KG1 (cell line): ENCODE measurements at regions not wholly inside any gene's neighbourhood (a gene's known extent, or its start where the extent isn't known, plus 50 kb on each side); places are given as distances from the start of the nearest gene placed in this dataset.
A peak's percentile ranks its signal among the peaks of the same experiment; 100 is the strongest.
"Not testable (repeated sequence)": the region's sequence is repeated elsewhere in the genome, so short reads cannot be mapped to it uniquely, and the experiment has no call there.

ENCODE experiments used
- DNase-seq: peaks from one replicate; lab custom pipeline; 2025; lab: John Stamatoyannopoulos, UW

DNA sequence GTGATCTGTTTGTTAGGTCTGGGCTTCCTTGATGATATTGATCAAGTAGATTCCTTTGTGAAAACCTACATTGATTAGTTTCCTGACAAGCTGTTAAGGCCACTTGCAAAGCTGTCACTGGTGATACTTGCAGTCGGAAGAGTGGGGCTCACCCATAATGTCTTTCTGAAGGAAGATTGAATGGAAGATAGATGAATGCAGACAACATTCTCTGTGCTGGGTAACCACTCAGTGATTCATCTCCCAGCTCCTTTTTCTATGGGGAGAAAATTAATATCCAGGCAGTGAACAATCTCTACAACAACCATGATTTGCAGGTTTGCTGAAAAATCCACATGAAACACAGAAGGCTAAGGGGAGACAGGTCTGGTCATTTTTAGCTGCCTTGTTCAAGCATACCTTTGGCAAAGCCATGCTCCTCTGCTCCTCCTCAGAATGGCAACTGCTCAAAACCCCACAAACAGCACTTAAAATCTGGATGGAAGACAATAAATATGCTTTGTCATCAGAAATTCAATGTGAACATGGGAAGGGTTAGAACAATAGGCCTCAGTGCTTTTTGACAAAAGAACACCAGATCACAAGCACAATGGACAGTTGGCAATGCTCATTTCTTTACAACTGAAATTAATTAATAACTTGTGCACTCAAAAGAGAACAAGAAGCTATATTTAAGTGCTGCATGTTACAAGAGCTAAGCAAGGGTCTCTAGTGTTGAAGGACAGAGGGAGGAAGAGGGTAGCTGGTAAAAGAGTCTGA is 495.4 kb downstream of the TOX3 start:
- DNase-seq, result no peak

DNA sequence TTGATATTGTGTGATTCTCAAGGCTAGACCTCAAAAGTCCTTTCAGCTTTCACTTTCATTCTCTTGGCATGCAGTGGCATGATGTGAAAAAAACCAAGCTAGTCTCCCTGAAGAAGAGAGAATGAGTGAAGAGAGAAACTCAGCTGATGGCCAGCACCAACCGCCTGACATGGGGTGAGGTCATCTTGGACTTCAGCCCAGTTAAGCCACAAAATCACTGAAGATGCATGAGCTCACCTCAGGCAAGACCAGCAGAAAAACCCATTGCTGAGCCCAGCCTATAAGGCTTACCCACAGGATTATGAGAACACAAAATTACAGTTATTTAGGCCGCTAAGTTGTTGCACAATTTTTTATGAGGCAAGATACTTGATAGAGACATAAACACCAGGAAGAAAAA is 496.5 kb downstream of the TOX3 start:
- DNase-seq, result no peak

GRCh38 chr16:52035436-52035835 is 511.5 kb downstream of the TOX3 start:
- no peak for DNase-seq

DNA sequence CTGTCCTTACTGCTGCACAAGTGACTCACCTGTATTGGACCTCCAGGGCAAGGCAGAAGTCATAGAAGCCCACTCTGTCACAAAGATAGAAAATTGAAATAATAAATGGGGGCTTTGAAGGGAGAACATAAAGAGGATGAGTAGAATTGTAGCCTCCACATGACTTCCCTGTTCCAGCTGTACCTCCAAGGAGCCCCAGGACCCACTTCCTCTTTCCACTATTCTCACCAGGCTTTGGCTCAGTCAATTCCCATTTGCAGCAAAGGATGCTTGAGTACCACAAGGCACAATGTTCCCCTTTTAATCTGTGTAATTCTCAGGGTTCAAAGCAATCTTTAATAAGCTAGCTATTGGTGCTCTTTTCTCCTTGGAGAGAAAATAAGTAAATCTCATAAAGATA is 512.1 kb downstream of the TOX3 start:
- no peak for DNase-seq

DNA sequence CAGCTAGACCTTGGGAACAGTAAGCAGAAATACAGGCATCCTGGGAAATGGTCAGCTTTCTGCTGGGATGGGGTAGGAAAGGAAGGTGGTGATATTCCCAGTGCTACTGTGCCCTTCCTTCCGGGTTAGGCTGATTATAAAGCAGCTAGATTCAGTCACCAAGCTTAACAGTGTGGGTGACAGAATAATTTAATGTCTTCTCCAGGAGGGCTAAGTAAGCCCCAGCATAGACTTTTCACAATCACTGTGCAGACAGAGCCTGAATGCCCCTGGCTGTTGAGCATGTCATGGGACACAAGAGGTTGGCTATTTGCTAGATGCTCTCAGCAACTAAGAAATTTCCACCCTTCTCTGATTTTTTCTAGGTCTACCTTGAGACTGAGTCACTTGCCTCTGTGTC is 513.0 kb downstream of the TOX3 start:
- no peak for DNase-seq

DNA sequence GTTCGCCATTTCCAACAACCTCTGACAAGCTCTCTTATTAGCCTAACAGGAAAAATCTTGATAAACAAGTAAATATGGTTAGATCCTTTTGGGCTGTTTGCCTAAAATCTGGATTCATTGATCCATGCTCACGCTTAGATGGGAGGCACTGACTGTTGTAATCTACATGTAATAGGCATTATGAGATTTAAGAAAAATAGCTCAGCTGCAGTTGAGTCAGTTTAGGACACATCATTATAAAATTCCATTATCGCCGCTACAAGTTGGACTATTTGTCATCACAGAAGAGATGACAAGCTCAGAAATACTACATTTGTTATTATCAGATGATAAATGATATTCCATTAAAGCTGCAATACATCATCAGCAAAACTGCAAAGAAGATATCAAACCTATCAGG is 524.0 kb downstream of the TOX3 start:
- DNase-seq, result no peak

DNA sequence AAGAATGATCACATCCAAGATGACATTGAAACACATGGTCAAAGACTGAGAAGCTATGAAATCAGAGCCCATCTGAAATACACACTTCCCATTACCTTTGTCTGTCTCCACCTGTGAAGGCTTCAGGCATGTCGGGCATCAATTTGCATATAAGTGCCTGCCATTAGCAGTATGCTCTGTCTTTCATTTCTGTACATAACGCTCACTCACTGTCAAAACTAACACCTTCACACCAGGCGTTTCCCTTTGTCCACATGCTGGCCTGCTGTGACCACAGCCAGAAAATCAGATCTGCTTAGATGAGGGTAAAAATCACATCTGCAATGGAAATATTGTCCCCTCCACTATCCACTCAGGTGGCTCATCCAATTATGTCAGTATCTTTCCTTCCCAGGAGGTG is 524.8 kb downstream of the TOX3 start:
- DNase-seq, result no peak

DNA sequence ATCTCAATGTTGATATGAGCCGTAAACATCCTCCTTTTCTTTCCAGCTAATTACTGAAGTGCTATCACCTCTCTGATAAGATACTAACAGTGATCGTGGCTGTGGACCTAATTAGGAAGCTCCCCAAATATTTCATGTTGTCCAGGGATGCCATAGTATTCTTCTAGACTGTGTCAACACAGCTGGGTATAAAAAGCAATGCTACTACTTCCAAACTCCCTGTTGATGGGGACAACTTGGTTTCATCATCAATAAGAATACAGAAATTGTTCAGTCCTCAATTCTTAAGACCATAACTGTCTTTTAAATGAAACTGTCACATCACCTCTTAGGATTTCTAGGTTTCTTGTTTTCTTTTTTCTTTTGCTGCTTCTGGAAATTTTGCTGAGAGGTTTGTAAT is 530.6 kb downstream of the TOX3 start:
- DNase-seq, result no peak

- DNase-seq, result no peak
Observed at GRCh38 chr16:52005551-52005950, 541.4 kb downstream of the TOX3 start.

DNA sequence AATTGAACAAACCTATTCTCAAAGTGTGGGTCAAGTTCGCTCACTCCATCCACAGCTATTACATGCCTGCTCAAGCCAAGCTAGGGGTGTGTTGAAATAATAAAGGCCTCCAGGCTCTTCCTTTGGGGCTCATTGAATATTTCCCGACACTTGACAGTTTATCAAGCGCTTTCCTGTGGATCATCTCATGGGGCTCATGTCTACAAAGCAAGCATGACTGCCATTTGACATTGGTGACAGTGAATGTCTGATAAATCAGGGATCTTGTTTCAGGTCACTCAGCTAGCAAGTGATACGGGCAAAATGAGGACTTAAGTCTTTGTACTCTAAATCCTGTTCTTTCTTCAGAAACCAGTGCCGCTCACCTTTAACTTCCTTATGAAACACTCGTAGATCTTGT is 542.6 kb downstream of the TOX3 start:
- no peak for DNase-seq

- DNase-seq, result no peak
Observed at GRCh38 chr16:52002026-52002425, 544.9 kb downstream of the TOX3 start.

- DNase-seq, result no peak
Observed at GRCh38 chr16:51996516-51996915, 550.4 kb downstream of the TOX3 start.

DNA sequence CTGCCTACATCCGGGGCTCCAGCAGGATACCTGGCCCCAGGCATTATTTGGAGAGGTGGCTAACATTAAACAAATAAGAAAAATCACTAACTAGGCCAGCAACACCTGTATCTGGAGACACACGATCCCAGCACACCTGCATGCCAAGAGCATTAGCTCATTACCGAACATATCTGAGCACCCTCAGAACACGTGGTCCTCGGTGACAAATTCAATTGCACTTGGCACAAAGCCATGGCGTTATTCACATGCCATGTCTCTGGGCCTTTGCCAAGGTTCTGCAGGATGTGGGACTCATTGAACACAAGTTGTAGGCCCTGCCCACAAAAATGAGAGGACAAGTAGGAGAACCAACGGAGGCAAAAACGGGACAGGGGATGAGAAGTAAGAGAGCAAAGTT is 552.3 kb downstream of the TOX3 start:
- no peak for DNase-seq

DNA sequence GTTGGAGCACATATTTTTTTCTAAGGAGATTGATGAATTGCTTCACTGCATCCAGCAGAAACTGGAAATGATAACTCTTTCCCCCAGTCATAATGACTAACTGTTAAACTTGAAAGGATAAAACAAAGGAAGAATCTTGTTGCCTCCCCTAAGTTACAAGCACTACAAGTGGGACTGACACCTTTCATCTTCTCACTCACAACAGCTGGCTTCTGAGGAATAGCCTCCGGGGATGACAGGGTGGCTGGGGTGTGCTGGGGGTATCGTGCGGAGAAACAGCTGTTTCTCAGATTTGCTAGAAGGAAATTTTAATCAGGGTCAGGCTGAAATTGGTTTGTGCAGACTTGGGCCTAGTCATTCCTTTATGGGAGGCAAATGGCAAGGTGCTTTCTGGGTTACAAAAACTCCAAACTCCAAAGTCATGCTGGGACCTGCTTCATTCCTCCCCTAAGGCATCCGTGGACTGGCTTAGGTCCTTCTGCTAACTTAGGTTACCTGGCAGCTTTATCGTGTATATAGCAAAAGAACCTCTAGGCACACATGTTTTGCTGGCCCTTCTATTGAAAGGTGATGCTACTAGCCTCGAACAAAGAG is 557.2 kb downstream of the TOX3 start:
- no peak for DNase-seq

- no peak for DNase-seq
Observed at GRCh38 chr16:51988977-51989376, 558.0 kb downstream of the TOX3 start.

GRCh38 chr16:51987519-51987918 is 559.4 kb downstream of the TOX3 start:
- no peak for DNase-seq

GRCh38 chr16:51986717-51987116 is 560.2 kb downstream of the TOX3 start:
- DNase-seq, result no peak

DNA sequence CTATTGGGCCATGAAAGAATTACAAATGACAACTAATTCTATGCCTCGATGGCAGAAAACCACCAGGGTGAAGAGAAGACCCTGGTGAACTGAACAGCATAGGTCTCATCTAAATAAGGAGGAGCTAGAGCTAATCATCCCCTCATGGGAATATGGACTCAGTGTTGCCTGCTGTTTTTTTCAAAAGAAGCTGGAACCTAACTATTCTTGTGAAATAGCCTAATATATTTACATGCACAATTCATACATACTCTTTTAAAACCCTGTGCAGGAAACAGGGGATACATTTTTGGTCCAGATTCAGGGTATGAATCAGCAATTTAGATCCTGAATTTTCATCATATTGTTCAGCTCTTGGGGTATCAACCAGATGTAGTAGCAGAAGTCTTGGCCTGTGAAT is 560.6 kb downstream of the TOX3 start:
- DNase-seq, result no peak

DNA sequence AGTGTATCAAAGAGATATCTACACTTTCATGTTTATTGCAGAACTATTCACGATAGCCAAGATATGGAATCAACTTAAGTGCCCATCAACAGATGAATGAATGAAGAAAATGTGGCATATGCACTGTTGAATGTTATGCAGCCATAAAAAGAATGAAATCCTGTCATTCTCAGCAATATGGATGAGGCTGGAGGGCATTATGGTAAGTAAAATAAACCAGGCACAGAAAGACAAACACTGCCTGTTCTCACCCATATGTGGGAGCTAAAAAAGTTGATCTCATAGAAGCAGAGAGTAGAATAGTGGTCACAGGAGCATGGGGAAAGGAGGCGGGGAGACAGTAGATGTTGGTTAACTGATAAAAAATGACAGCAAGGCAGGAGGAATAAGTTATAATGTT is 561.8 kb downstream of the TOX3 start:
- no peak for DNase-seq

DNA sequence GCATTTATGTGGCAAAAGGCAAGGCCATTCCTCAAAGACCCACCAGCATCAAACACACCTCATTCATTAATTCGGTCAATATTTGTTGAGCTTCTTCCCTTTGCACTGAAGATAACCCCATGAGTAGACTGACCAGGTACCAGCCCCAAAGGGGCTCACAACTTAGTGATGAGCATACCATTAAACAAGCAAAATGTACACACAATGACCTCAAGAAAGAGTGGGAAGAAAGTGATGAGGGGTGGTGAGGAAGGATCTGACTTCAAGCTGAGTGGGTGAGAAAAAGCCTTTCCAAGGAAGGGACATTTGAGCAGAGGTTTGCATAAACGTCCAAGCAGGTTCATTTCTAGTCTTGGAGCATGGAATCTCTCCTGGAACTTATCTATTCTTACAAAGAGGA is 562.5 kb downstream of the TOX3 start:
- no peak for DNase-seq

GRCh38 chr16:51982715-51983680 is 563.9 kb downstream of the TOX3 start:
- peak; percentile 5 for DNase-seq

DNA sequence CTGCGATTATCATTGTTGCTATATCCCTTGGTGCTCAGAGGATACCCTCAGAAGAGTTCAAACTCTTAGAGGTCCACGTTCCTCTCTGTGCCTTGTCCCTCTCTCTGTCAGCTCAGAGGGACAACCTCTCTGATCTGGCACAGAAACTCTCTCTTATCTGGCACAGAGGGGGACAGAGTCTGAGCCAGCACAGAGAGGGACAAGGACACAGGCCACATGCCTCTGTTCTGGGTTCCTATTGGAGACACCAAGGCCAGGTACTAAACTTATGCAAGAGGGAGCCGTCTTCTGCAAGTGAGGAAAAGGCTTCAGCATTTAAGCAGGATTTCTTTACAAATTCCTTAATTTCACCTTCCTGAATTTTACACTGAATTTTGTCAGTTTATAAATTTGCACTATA is 565.2 kb downstream of the TOX3 start:
- DNase-seq, result no peak

DNA sequence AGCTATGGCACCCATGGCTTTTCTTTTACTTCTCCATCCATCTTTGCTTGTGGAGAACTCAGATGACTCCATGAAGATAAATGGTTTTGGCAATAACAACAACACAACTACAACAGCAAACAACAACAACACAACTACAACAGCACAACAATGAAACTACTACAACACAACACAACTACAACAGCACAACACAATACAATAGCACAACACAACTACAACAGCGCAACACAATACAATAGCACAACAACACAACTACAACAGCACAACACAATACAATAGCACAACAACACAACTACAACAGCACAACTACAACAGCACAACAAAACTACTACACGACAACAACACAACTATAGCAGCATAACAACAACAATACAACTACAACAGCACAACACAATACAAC is 569.4 kb downstream of the TOX3 start:
- not testable (repeated sequence) for DNase-seq
